ENCODE measurements at regions not wholly inside any gene's neighbourhood (a gene's known extent, or its start where the extent isn't known, plus 50 kb on each side); places are given as distances from the start of the nearest gene placed in this dataset.

DNA sequence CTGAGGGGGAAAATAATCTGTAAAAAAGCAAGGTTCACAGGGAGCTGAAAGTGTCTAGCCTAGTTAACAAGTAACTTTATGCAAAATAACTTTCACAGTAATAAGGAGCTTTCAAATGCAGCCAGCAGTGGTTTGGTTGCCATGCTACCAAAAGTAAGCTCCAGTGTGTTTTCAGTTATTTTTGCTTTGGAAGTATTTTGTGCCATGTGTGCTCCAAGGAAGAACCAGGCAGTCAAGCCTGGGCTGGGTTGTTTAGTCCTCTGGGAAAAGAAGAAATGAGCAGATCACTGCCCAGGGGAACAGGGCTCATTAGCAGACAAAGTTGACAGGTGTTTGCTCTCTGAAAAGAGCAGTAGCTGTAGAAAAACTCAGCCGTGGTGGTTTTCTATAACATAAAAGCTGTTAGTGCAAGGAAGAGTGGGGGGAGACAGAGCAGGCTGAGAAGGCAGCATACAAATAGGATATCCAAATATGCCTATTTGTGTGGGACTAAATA, 92.8 kb upstream of the TMTC2 start:
- TF ChIP-seq, protein P1, sequence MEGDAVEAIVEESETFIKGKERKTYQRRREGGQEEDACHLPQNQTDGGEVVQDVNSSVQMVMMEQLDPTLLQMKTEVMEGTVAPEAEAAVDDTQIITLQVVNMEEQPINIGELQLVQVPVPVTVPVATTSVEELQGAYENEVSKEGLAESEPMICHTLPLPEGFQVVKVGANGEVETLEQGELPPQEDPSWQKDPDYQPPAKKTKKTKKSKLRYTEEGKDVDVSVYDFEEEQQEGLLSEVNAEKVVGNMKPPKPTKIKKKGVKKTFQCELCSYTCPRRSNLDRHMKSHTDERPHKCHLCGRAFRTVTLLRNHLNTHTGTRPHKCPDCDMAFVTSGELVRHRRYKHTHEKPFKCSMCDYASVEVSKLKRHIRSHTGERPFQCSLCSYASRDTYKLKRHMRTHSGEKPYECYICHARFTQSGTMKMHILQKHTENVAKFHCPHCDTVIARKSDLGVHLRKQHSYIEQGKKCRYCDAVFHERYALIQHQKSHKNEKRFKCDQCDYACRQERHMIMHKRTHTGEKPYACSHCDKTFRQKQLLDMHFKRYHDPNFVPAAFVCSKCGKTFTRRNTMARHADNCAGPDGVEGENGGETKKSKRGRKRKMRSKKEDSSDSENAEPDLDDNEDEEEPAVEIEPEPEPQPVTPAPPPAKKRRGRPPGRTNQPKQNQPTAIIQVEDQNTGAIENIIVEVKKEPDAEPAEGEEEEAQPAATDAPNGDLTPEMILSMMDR (IDR thresholded peaks at IDR 0.05; ENCODE audit: low read length) = no peak
- no peak for TF ChIP-seq EZH2 (IDR thresholded peaks at IDR 0.05; ENCODE audit: borderline replicate concordance, low read length)

Measured in OCI-LY1 (cell line).